Occipital lobe (tissue), 1 donor: ENCODE measurements at regions not wholly inside any gene's neighbourhood (a gene's known extent, or its start where the extent isn't known, plus 50 kb on each side); places are given as distances from the start of the nearest gene placed in this dataset.
"Not testable (repeated sequence)": the region's sequence is repeated elsewhere in the genome, so short reads cannot be mapped to it uniquely, and the experiment has no call there.

Experiments used
- DNase-seq: peaks from one replicate; lab custom pipeline; 2025; lab: John Stamatoyannopoulos, UW

DNA sequence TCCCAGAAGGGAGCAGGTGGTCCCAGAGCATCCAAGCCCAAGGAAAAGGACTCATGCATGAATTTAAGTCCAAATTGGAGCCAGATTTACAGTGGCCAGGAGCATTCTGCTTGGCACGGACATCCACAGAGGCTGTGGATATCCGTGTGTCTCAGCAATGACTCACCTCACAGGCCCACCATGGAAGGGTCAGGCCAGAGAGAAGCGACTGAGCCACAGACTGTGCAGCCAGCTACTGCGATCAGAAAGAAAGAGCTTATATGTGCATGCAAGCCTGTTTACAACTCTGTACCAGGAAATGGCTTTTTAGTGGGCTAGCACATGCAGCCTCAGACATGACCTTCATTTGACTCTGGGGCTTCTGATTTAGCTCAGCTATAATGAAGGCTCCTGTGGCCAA, 231.0 kb downstream of the C16orf95 start:
- DNase-seq: no peak

DNA sequence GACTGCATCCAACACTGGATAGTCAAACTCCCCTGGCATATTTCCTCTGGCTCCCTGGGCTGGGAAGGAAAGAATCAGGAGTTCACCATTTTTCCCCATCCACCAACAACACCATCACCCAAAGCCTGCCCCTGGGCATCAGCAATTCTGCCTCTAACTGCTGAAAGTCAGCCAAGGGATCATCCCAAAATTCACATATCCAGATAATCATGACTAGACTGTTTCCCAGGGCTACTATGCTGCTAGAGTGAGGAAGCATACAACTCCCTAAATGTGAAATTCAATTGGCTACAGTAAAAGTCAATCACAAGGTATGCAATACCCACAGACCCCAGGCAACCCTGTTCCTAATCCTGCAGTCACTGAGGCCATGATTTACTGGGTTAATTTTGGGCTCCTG, 230.6 kb downstream of the C16orf95 start:
- DNase-seq: no peak

DNA sequence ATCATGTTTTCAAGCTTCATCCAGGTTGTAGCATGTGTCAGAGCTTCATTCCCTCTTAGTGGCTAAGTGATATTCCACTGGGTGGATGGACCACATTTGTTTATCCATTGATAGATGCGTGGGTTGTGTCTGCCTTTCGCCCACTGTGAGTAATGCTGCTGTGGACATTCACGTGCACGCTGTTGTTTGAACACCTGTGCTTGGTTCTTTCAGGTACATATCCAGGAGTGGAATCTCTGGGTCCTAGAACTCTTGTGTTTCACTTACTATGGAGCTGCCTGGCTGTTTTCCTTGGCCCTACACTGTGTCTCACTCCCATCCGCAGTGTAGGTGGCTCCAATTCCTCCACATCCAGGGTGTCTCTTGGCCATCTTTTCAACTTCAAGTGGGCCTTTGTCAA, 224.2 kb downstream of the C16orf95 start:
- no peak for DNase-seq

DNA sequence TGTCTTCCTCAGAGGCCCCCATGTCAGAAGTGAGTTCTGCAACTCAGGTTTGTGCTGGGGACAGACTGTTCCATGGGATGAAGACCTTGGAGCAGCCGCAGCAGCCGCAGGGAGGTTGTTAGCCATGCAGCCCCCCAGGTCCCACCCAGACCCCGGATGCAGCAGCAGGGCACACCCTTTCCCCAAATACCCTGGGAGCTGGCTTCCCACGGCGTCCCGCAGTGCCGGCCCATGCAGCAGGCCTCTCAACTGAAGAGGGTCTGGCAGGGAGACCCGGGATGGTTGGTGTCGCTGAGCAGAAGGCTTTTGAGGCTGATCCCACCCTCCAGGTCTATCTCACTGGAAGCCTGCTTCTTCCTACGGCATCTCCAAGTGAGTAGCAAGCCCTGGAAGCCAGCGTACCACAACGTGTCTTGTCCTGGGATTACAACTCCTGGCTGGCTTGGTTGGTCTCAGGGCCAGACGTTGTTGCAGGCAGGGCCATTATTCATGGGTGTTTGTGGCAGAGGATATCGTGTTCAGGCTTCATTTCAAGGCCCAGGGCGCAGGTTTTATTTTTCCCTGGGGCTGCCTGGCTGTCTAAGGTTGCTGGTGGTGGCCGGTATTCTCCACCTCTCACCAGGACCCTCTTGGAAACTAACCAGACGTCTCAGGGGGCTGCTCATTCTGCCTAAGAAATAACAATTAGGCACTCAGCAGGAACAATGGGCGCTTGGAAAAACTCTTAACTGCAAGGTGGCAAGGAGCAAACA, 223.2 kb downstream of the C16orf95 start:
- no peak for DNase-seq

DNA sequence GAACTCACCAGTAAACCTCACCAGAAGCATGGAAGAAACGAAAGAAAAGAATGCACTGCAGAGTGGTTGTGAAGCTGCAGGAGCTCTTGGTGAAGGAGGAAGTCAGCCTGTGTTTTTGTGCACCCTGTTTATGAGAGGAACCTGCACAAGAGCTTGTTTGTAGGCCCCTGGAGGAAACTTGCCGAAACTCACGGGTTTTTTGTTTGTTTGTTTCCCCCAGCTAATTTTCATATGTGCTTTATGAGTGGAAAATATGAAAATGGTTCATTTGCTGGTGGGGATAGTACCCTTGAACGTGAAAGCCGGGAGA, 222.7 kb downstream of the C16orf95 start:
- no peak for DNase-seq

DNA sequence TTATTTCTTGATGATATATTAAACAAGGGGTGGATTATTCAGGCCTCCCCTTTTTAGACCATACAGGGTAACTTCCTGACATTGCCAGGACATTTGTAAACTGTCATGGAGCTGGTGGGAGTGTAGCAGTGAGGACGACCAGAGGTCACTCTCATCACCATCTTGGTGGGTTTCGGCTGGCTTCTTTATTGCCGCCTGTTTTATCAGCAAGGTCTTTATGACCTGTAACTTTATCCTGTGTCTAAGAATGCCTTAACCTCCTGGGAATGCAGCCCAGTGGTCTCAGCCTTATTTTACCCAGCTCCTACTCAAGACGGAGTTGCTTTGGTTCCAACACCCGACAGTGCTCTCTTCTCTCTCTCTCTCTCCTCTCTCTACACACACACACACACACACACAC, 221.9 kb downstream of the C16orf95 start:
- DNase-seq: no peak

DNA sequence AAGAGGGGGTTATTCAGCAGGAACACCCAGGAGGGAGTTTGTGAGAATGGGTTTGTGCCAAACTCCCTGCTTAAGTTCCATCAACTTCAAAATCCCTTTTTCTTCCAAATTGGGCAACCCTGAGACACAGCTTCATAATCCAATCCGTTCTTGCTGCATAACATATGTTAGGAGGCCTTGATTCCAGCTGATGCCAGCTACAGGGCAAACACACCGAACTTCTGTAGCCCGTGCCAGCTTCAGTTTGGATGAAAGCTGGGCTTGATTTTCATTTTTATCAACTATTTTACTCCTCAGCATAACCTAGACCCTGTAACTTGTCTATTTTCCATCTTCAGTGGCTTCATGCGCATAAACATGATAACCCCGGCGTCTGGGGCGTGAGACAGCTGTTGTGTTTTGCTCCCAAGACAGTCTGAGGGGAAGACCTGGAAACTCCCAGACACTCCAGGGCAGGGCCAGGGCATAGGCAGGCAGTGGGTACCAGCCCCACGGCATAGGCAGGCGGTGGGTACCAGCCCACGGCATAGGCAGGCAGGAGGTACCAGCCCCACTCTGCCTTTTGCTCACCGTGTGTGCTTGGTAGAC, 220.4 kb downstream of the C16orf95 start:
- no peak for DNase-seq

DNA sequence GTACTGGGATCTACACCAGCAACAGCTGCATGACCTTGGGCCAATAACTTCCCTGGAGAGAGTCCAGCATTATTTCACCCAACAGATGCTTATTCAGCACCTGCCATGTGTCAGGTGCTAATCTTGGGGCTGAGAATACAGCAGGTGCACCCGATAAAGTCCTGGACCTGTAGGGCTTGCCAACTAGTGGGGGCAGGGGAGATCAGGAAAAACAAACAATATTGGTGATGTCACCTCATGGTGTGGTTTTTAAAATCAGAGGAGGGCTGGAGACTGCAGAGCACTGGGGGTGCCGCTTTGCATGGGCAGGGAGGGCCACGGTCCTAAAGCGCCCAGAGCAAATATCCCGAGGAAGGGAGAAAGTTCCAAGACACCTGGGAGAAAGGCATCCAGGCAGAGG, 218.8 kb downstream of the C16orf95 start:
- DNase-seq: no peak

DNA sequence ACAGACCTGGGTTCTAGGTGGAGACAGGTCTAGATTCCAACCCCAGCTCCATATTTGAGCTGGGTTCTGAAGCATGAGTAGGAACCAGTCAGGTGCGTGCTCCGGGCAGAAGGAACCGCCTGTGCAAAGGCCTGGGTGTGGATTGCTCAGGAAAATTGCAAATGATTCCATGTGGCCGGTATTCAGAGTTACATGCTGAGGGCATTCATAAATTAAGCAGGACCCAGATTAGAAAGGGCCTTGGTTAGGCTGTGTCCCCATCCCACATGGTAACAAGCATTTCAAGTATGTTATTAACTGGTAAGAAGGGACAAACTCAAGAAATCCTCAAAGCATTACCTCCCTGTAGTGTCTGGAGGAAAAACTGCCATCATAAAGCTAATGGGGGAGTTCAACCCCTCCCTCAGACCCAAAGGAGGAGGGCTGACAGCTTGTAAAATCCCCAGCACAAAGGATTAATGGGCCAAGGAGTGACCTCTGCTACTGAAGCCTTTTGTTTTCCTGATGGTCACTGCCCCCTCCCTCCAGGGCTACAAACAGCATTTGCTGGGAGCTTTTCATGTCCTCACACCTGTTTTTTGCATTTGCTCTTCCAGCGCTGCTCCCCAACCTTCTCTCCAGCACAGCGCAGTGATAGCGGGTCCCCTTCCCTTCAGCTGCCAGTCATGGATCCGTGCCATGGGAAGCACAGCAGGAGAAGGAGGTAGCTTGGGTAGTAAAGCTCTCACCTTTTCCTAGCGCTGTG, 218.0 kb downstream of the C16orf95 start:
- no peak for DNase-seq

DNA sequence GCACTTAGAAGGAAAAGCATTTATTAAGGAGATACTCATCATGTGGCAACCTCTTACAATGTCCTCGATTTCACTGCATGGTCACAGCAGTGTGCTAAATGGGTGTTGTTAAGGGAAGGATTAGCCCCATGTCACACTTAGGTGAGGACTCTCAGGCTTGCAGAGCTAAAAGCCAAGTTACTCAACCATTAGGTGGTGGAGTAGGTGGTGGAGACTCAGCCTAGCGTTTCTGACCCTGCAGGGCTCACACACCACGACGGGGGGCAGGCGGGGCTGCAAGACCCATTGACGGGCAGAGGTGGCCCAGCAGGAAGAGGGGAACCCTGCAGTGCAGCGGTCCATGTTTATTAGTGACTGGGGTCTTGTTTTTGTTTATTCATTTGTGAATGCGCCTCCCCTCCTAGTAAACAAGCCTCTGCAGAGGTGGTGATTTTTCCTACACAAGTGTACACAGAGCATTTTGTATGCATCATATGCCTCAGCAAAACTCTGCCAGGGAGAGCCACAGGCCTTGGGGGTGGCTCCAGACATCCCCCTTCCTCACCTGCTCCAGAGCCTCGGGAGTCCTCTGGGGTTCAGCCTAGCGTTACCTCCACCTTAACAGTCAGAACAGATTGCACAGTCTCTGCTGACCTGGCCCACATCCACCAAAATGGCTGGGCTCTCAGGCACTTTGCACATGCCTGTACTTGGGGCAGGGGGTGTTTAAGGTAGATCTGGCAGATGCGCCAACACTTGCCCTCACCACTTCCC, 216.7 kb downstream of the C16orf95 start:
- DNase-seq: no peak

DNA sequence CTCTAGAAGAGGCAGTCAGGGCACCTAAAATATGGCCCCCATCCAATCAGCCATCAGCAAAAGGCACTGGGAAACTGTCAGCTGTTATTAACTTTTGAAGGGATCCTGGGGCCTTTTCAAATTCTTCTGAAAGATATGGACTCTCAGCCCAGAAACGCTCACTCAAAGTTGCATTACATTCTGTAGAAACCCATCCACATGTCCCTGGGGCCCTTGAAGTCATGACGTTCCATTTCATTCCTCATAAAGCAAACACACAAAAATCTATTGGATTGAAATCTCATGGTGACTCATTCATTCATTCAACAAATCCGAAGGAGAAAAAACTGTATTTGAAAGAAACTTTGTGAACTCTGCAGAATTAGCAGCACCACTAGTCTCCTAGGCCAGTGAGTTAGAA, 215.3 kb downstream of the C16orf95 start:
- no peak for DNase-seq

DNA sequence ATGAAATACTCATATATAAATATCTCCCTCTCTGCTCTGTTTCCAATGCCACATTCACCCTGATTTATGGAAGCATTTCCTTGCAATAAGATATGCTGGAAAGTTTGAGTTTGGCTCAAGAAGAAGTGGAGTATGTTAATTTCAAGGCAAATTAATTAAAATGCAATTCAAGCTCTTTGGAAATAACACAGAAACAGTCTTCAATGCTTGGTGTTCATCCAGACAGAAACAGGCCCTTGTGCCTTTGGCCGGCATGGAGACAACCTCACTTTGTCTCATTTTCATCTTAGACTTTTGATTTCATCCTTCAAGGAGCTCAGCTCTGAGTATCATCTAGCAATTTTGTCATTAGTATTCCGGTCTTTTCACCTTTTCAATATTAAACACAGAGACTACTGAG, 210.0 kb downstream of the C16orf95 start:
- DNase-seq: no peak

DNA sequence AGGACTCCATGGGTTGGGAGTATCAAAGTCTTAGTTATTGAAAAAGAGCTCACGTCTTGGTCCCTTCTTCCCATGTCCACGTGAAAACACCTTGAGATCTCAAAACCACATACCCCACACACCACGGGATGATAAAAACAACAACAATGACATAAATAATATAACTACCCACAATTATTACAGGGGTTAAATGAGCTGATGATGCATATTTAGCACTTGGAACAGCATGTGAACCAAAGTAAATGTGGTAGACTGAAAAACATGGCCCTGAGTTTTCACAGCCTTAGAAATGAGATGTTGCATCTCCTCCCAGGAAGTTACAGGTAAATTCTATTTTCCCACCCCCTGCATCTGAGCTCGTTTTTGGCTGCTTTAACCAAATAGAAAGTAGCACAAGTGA, 208.9 kb downstream of the C16orf95 start:
- DNase-seq: no peak

DNA sequence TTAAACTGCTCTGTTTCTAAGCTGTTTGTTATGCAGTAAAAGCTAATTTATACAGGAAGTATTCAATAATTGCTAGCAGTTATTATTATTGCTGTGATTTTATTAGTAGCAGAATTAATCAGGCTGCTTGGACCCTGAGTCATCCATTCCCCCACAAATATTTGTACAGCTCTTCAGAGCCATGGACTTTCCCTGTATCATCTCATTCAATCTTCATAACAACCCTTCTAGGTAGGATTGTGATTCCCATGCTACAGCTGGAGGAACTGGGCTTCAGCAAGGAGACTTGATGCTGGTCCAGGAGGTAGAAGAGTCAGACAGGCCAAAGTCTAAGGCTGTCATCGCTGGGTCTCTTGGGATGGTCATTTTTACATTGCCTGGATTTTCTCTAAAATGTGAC, 208.3 kb downstream of the C16orf95 start:
- DNase-seq: no peak

DNA sequence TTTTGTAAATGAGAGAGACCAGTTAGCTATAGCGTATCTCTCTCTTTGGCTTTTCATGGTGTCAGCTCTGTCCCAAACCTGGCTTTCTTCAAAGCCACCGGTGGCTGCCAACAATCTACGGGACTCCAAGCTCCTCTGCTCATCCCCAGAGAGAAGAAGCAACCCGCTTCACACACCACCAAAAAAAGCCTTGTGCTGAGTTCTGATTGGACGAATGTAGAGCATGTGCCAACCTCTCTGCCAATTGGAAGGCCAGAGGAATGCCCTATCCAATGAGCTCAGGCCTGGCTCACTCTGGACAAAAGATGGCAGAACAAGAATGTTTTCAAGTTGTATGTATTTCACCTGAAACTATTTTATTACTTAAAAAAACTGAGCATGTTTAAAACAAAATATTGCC, 202.4 kb downstream of the C16orf95 start:
- no peak for DNase-seq

DNA sequence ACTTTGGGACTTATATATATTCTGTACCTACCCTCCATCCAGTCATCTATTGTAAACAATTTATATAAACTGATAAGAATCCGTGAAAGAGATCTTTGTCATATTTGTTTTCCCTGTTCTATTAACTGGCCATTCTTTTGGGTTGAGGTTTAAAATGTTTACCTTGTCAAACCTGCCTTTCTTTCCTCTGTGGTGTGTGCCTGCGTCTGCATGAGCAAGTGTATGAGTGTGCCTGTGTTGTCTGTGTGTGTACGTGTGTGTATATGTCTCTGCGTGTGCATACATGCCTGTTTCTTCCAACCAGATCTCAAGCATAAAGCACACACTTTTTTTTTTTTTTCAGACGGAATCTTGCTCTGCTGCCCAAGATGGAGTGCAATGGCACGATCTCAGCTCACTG, 201.5 kb downstream of the C16orf95 start:
- DNase-seq: no peak

DNA sequence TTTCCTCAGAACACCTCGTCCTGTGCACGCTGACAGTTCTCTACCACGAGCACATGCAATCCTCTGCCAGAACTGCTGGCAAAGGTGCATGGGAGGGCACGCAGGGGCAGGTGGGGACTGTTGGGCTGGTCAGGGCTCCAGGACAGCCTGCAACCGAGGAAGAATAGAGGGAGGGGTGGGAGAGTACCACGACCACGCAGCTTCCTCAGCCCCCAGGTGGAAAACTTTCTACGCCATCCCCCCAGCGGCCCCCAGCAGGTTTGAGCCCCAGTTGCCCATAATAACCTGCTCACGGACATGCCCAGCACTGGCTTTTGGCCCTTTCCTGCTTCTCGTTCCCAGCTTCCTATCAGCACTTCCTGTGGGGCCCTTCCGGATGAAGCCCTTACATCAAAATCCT, 199.3 kb downstream of the C16orf95 start:
- DNase-seq: no peak

DNA sequence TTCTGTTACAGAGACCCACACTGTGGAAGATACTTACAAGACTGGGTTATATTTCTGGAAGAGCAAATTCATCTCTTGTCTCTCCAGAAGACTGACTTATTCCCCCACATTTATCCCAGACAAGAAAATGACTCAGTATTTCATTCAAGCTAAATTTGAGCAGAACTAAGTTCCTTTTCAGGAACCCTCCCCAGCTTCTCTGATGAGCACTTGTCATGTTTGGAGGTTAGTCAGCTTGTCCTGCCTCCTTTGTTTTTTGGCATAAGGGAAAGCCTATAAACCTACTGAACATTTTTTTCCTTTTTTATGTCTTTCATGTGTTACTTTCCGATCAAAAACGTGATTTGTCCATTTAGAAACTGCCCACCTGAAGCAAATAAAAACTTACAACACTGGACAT, 198.0 kb downstream of the C16orf95 start:
- no peak for DNase-seq

DNA sequence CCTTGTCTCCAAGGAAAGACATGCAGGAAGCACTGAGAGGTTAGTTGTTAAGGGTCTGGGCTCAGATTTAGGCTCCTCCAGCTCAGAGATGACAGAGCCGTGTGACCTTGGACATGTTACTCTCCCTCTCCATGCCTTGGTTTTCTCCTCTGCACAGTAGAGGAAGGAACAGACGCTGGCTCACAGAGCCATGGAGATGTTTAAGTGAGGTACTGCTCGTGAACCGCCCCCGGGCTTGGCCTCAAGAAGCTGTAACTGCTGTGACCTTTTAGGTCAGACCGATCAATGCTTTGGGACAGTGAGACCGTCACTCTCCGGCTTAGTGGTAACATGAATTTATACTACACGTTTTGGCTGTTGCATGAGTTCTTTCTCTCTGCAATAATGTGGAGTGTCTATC, 197.4 kb downstream of the C16orf95 start:
- DNase-seq: no peak

DNA sequence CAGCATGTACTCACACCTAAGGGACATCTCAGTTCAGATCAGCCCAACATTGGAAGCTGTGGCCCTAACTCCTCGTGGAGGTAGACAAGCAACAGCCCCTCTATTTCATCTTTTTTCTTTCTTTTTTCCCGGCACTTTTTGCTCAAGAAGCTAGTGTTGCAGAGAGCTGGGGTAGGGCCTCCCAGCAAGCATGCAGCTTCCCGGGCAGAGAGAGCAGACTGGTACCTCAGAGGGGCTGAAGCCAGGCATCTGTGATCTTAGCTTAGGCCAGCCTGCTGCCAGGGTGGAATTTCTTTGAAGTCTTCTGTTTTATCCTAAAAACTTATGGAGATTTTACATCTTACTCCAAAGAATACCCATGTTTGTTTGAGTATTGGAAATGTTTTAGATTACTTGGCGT, 195.4 kb downstream of the C16orf95 start:
- DNase-seq: no peak

DNA sequence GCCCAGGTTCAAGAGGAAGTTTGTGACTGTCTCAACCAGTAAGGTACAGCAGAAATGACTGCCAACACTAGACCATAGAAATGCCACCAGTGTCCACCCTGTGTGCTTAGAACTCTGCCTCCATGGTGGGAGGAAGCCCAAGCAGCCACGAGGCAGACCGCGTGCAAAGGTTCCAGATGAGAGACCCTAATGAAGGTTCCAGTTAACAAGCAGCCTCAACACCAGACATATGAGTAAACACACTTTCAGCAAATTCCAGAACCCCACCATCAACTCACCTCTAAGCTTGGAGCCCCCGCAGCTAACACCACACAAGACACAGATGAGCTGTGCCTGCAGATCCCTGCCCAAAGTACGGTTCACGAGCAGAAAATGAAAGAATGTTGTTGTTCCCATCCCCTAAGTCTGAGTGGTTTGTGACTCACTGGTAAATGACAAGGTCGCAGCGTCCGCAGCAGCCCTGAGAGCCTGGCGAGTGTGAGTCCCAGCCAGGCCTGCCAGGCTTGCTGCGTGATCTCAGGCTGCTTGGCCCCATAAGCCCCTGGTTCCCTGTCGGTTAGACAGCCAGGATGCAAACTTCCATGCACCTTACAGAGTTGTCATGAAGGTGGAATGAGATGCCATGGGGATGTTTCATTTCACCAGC, 193.7 kb downstream of the C16orf95 start:
- DNase-seq: no peak

DNA sequence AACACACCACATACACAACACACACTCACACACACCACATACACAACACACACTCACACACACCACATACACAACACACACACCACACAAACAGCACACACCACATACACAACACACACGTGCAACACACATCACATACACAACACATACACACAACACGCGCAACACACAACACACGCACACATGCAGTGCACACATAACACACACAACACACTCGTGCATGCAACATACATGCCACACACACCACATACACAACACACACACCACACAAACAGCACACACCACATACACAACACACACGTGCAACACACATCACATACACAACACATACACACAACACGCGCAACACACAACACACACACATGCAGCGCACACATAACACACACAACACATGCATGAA, 192.8 kb downstream of the C16orf95 start:
- not testable (repeated sequence) for DNase-seq
